Testis (tissue), 2 donors: ENCODE measurements at regions not wholly inside any gene's neighbourhood (a gene's known extent, or its start where the extent isn't known, plus 50 kb on each side); places are given as distances from the start of the nearest gene placed in this dataset.

ENCODE experiments used
- CTCF ChIP-seq, 3 experiments: fragments of 450-650 bp in 2 of 3; fragments of 200-600 bp in 1 of 3; sonication (generic) in 1 of 3; IDR thresholded peaks; one replicate each; pipeline ENCODE4 v1.5.1; 2016 to 2019; ENCODE audit warnings: antibody characterized with exemption in 3 of 3, mild to moderate bottlenecking in 2 of 3, moderate library complexity in 1 of 3
- POLR2A ChIP-seq: fragments of 450-650 bp; IDR thresholded peaks from one replicate; pipeline ENCODE4 v1.6.1; 2017; ENCODE audit warnings: antibody characterized with exemption, mild to moderate bottlenecking, moderate library complexity

GRCh38 chr21:23684431-23684830, 1922.8 kb downstream of the MRPL39 start:
- TF ChIP-seq POLR2A (no peak), CTCF (IDR thresholded peaks at IDR 0.05) (no peak)
